Keratinocyte (primary cell): ENCODE measurements at regions not wholly inside any gene's neighbourhood (a gene's known extent, or its start where the extent isn't known, plus 50 kb on each side); places are given as distances from the start of the nearest gene placed in this dataset.

Source experiments
- DNase-seq: peaks from one replicate; pipeline ENCODE4 v3.0.0-alpha.2; 2011; ENCODE audit warnings: low read depth, missing footprints, low spot score
- FAIRE-seq: peaks from 2 replicates; lab custom pipeline; 2011; peaks lifted over from hg19 to GRCh38; lab: Jason Lieb, UNC
- H2AFZ ChIP-seq: 2 replicates; pipeline ENCODE4 v1.6.0; 2012; ENCODE audit warnings: low read length, control low read depth, inconsistent platforms; ENCODE audit not compliant: control insufficient read depth
- H3K27ac ChIP-seq: 2 replicates; pipeline ENCODE4 v1.5.1; 2011; ENCODE audit warnings: low read length; ENCODE audit not compliant: control insufficient read depth, insufficient read depth
- H3K27me3 ChIP-seq: 3 replicates; pipeline ENCODE4 v1.6.0; 2011; ENCODE audit warnings: low read length; ENCODE audit not compliant: control insufficient read depth, insufficient read depth; ENCODE audit errors: extremely low read depth
- H3K36me3 ChIP-seq, 2 experiments: 2 replicates in 1 of 2; 3 replicates in 1 of 2; pipeline ENCODE4 v1.5.1; 2011; ENCODE audit warnings: low read length in 2 of 2, mild to moderate bottlenecking in 1 of 2; ENCODE audit not compliant: control insufficient read depth in 2 of 2, insufficient read depth in 2 of 2; ENCODE audit errors: extremely low read depth in 1 of 2
- H3K4me1 ChIP-seq: 3 replicates; pipeline ENCODE4 v1.5.1; 2011; ENCODE audit warnings: low read length; ENCODE audit not compliant: control insufficient read depth, insufficient read depth; ENCODE audit errors: extremely low read depth
- H3K4me2 ChIP-seq: 3 replicates; pipeline ENCODE4 v1.6.0; 2011; ENCODE audit warnings: low read depth, low read length; ENCODE audit not compliant: control insufficient read depth, insufficient read depth; ENCODE audit errors: extremely low read depth
- H3K4me3 ChIP-seq, 3 experiments: fragments of 200-600 bp in 1 of 3; sonication (generic) in 1 of 3; 2 replicates in 2 of 3; 3 replicates in 1 of 3; pipeline ENCODE4 v1.5.1; 2011 to 2016; ENCODE audit warnings: low read length in 3 of 3, mild to moderate bottlenecking in 3 of 3, control low read depth in 2 of 3, inconsistent platforms in 1 of 3, low read depth in 1 of 3, mixed read lengths in 1 of 3, mixed run types in 1 of 3, moderate library complexity in 1 of 3; ENCODE audit not compliant: control insufficient read depth in 2 of 3, insufficient read depth in 2 of 3; ENCODE audit errors: extremely low read depth in 1 of 3
- H3K79me2 ChIP-seq: 2 replicates; pipeline ENCODE4 v1.6.0; 2012; ENCODE audit warnings: low read length; ENCODE audit not compliant: control insufficient read depth, insufficient read depth
- H3K9ac ChIP-seq: 3 replicates; pipeline ENCODE4 v1.6.0; 2011; ENCODE audit warnings: low read length; ENCODE audit not compliant: control insufficient read depth, insufficient read depth; ENCODE audit errors: extremely low read depth
- H3K9me1 ChIP-seq: 3 replicates; pipeline ENCODE4 v1.6.0; 2011; ENCODE audit warnings: low read length; ENCODE audit not compliant: control insufficient read depth, insufficient read depth; ENCODE audit errors: extremely low read depth
- H3K9me3 ChIP-seq: 2 replicates; pipeline ENCODE4 v1.5.1; 2012; ENCODE audit warnings: low read depth, low read length; ENCODE audit not compliant: control insufficient read depth
- H4K20me1 ChIP-seq: 3 replicates; pipeline ENCODE4 v1.6.0; 2011; ENCODE audit warnings: low read length; ENCODE audit not compliant: control insufficient read depth, insufficient read depth; ENCODE audit errors: extremely low read depth
- CTCF ChIP-seq, 3 experiments: IDR thresholded peaks in 1 of 3; conservative IDR thresholded peaks in 1 of 3; optimal IDR thresholded peaks in 1 of 3; 2 replicates in 2 of 3; 3 replicates in 1 of 3; pipeline versions ENCODE3 to v1.5.1; 2011; ENCODE audit warnings: low read length in 3 of 3, mild to moderate bottlenecking in 3 of 3, moderate library complexity in 2 of 3, control low read depth in 1 of 3, inconsistent platforms in 1 of 3; ENCODE audit not compliant: insufficient read depth in 2 of 3; ENCODE audit errors: extremely low read depth in 1 of 3
- EZH2 ChIP-seq: IDR thresholded peaks from one replicate; pipeline ENCODE4 v1.6.1; 2012; ENCODE audit warnings: inconsistent platforms, mild to moderate bottlenecking, low read length, moderate library complexity
- dilution Hi-C: fragments of 300-500 bp; cut with MboI; formaldehyde crosslinking; loops from one replicate; pipeline ENCODE4 v1.7.0; 2020; ENCODE audit warnings: low sequenced_read_pairs; ENCODE audit not compliant: extremely low pct_ligation_motif_present

GRCh38 chr6:19391926-19392325, 445.2 kb upstream of the ID4 start:
- no peak overlapping the region for H3K4me2 ChIP-seq
- no peaks in the 10 kb centered on the region for H3K79me2 ChIP-seq
- no peaks in the 10 kb centered on the region for H3K9me1 ChIP-seq
- H3K36me3 ChIP-seq: no peaks in the 10 kb centered on the region
- FAIRE-seq (no peak), DNase-seq (no peak)
- H3K4me3 ChIP-seq: no peak overlapping the region
- no peaks in the 10 kb centered on the region for H4K20me1 ChIP-seq
- no peak overlapping the region for H2AFZ ChIP-seq
- TF ChIP-seq CTCF (optimal IDR thresholded peaks at IDR 0.05 in 1 of 3, IDR thresholded peaks at IDR 0.05 in 1 of 3, conservative IDR thresholded peaks at IDR 0.05 in 1 of 3; ENCODE audit: extremely low read depth in 1 of 3, insufficient read depth in 2 of 3, low read length in 3 of 3): no peak
- no peak overlapping the region for H3K9ac ChIP-seq
- H3K4me1 ChIP-seq: no peaks in the 10 kb centered on the region
- dilution Hi-C loops: no loop called here
- no peak overlapping the region for H3K27ac ChIP-seq
- no peaks in the 10 kb centered on the region for H3K27me3 ChIP-seq
- H3K9me3 ChIP-seq: no peaks in the 10 kb centered on the region

GRCh38 chr6:19394051-19394450, 443.1 kb upstream of the ID4 start:
- H3K9me1 ChIP-seq: no peaks in the 10 kb centered on the region
- no peak for TF ChIP-seq EZH2
- no peak for TF ChIP-seq CTCF (optimal IDR thresholded peaks at IDR 0.05 in 1 of 3, IDR thresholded peaks at IDR 0.05 in 1 of 3, conservative IDR thresholded peaks at IDR 0.05 in 1 of 3; ENCODE audit: extremely low read depth in 1 of 3, insufficient read depth in 2 of 3, low read length in 3 of 3)
- H4K20me1 ChIP-seq: no peaks in the 10 kb centered on the region
- no peak overlapping the region for H3K4me3 ChIP-seq
- H3K9me3 ChIP-seq: no peaks in the 10 kb centered on the region
- no peaks in the 10 kb centered on the region for H3K27me3 ChIP-seq
- no peaks in the 10 kb centered on the region for H3K79me2 ChIP-seq
- dilution Hi-C loops: no loop called here
- H3K36me3 ChIP-seq: no peaks in the 10 kb centered on the region
- no peak overlapping the region for H3K9ac ChIP-seq
- DNase-seq: no peak
- H3K27ac ChIP-seq: no peak overlapping the region
- no peak overlapping the region for H3K4me2 ChIP-seq
- H3K4me1 ChIP-seq: no peaks in the 10 kb centered on the region
- FAIRE-seq: no peak
- peak overlapping the region; percentile 14 for H2AFZ ChIP-seq
